Mucosa of gallbladder (tissue), 1 donor: ENCODE measurements at regions not wholly inside any gene's neighbourhood (a gene's known extent, or its start where the extent isn't known, plus 50 kb on each side); places are given as distances from the start of the nearest gene placed in this dataset.
"Not testable (repeated sequence)": the region's sequence is repeated elsewhere in the genome, so short reads cannot be mapped to it uniquely, and the experiment has no call there.

Experiments used
- DNase-seq: peaks from one replicate; pipeline ENCODE4 v3.0.0-alpha.2; 2020; ENCODE audit warnings: low spot score
- donor health status: DM: no; HTN: no; CAD: no.

- no peak for DNase-seq
Observed at GRCh38 chr5:87198010-87198409, 69.7 kb upstream of the RASA1 start.

- DNase-seq, result not testable (repeated sequence)
Observed at GRCh38 chr5:87199246-87199645, 68.4 kb upstream of the RASA1 start.

GRCh38 chr5:87199704-87200103, 68.0 kb upstream of the RASA1 start:
- not testable (repeated sequence) for DNase-seq

GRCh38 chr5:87210076-87210475, 57.6 kb upstream of the RASA1 start:
- no peak for DNase-seq

GRCh38 chr5:87210743-87211142, 56.9 kb upstream of the RASA1 start:
- no peak for DNase-seq

GRCh38 chr5:87211676-87212075, 56.0 kb upstream of the RASA1 start:
- no peak for DNase-seq

- not testable (repeated sequence) for DNase-seq
Observed at GRCh38 chr5:87212183-87212582, 55.5 kb upstream of the RASA1 start.

GRCh38 chr5:87217480-87217879, 50.2 kb upstream of the RASA1 start:
- not testable (repeated sequence) for DNase-seq
